SH-SY5Y (cell line): ENCODE measurements at regions not wholly inside any gene's neighbourhood (a gene's known extent, or its start where the extent isn't known, plus 50 kb on each side); places are given as distances from the start of the nearest gene placed in this dataset.

ENCODE experiments used
- GATA2 ChIP-seq: IDR thresholded peaks from 2 replicates; pipeline ENCODE4 v1.6.1; 2011; ENCODE audit warnings: mild to moderate bottlenecking, low read depth, low read length
- GATA3 ChIP-seq: IDR thresholded peaks from 2 replicates; pipeline ENCODE4 v1.6.1; 2011; ENCODE audit warnings: low read depth, mild to moderate bottlenecking, low read length, moderate library complexity

DNA sequence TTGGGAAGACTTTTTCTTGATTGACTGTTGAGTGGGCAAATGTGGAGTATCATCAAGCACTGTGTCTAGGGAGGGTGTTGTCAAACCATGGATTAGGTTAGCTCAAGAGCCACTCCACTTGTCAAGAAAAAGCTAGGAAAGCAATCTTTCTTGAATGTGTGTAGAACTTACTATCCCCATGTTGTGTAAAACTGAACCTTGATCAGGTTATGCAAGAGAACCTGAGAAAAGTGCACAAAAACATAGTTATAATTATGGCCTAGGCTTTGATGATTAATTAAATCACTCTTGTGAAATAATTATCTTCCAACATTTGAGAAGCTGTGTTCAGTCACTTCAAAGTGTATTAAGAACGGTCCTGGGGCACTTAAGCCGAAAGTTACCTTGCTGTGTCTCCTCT is 238.2 kb upstream of the OBI1 start:
- no peak for TF ChIP-seq GATA2
- no peak for TF ChIP-seq GATA3
